ENCODE measurements at regions not wholly inside any gene's neighbourhood (a gene's known extent, or its start where the extent isn't known, plus 50 kb on each side); places are given as distances from the start of the nearest gene placed in this dataset.
"Not testable (repeated sequence)": the region's sequence is repeated elsewhere in the genome, so short reads cannot be mapped to it uniquely, and the experiment has no call there.

- Histone ChIP-seq H2AK5ac (ENCODE audit: insufficient read length, low read length) (no peak overlapping the region), H3K27ac (ENCODE audit: insufficient read length, low read depth, low read length) (no peak overlapping the region), H3K18ac (ENCODE audit: insufficient read length, low read depth, low read length) (no peak overlapping the region), H3K79me1 (ENCODE audit: insufficient read depth, low read depth, low read length, poor library complexity, severe bottlenecking) (no peaks in the 10 kb centered on the region), H4K8ac (replicated peaks; ENCODE audit: insufficient read length, low read depth, low read length) (no peak overlapping the region), H3K27me3 (ENCODE audit: insufficient read depth, low read length) (no peaks in the 10 kb centered on the region), H3K4me2 (ENCODE audit: insufficient read depth, insufficient read length, low read length) (no peak overlapping the region), H4K91ac (ENCODE audit: insufficient read length, low read depth, low read length) (no peak overlapping the region), H2BK20ac (ENCODE audit: low read depth, low read length, poor library complexity, severe bottlenecking) (no peak overlapping the region), H3K23ac (ENCODE audit: insufficient read length, low read depth, low read length) (no peak overlapping the region), H2BK12ac (ENCODE audit: insufficient read length, low read depth, low read length) (no peak overlapping the region), H2BK15ac (ENCODE audit: low read depth, low read length) (no peak overlapping the region), H4K5ac (ENCODE audit: insufficient read length, low read depth, low read length) (no peak overlapping the region), H2BK5ac (ENCODE audit: insufficient read length, low read length) (no peak overlapping the region), H3T11ph (ENCODE audit: low read length) (no peak overlapping the region), H3K23me2 (ENCODE audit: insufficient read length, low read depth, low read length, poor library complexity, severe bottlenecking) (no peaks in the 10 kb centered on the region), H2AFZ (ENCODE audit: low read length) (no peak overlapping the region), H3K4me1 (ENCODE audit: insufficient read depth, low read length) (no peaks in the 10 kb centered on the region), H2BK120ac (ENCODE audit: low read depth, low read length, poor library complexity, severe bottlenecking) (no peak overlapping the region), H3K9me3 (ENCODE audit: control insufficient read depth, low read depth, low read length) (no peaks in the 10 kb centered on the region), H3K79me2 (ENCODE audit: insufficient read depth, low read length) (no peaks in the 10 kb centered on the region), H3K4ac (ENCODE audit: low read depth, low read length) (no peak overlapping the region), H3K56ac (ENCODE audit: insufficient read length, low read depth, low read length) (no peak overlapping the region), H4K20me1 (ENCODE audit: control insufficient read depth, insufficient read depth, insufficient read length) (no peaks in the 10 kb centered on the region), H3K9ac (ENCODE audit: extremely low read depth, insufficient read length, low read length) (no peak overlapping the region), H3K14ac (ENCODE audit: insufficient read depth, low read length) (no peak overlapping the region)
- TF ChIP-seq CTCF (conservative IDR thresholded peaks at IDR 0.05), result no peak
- Mint-ChIP-seq H3K27me3 (ENCODE audit: low read depth) (no peaks in the 10 kb centered on the region), H3K4me1 (peaks cover 5 to 8% of the 10 kb centered on the region in 2 experiments), H3K9me3 (no peaks in the 10 kb centered on the region), H3K36me3 (ENCODE audit: insufficient read depth in 1 of 3, low read depth in 3 of 3) (no peaks in the 10 kb centered on the region), H3K4me3 (no peak overlapping the region), H3K27ac (no peak overlapping the region)
- DNase-seq, result no peak
Observed at GRCh38 chr11:98740321-98740720, 280.4 kb upstream of the CNTN5 start.

- not testable (repeated sequence) for H2BK20ac ChIP-seq (ENCODE audit: low read depth, low read length, poor library complexity, severe bottlenecking); H3K4ac ChIP-seq (ENCODE audit: low read depth, low read length); DNase-seq; H2BK15ac ChIP-seq (ENCODE audit: low read depth, low read length); H3T11ph ChIP-seq (ENCODE audit: low read length); H3K18ac ChIP-seq (ENCODE audit: insufficient read length, low read depth, low read length); H3K27ac ChIP-seq (ENCODE audit: insufficient read length, low read depth, low read length); H3K27ac Mint-ChIP-seq; H3K14ac ChIP-seq (ENCODE audit: insufficient read depth, low read length); H2AK5ac ChIP-seq (ENCODE audit: insufficient read length, low read length); H3K4me1 ChIP-seq (ENCODE audit: insufficient read depth, low read length); H3K23ac ChIP-seq (ENCODE audit: insufficient read length, low read depth, low read length); H4K5ac ChIP-seq (ENCODE audit: insufficient read length, low read depth, low read length); H2BK120ac ChIP-seq (ENCODE audit: low read depth, low read length, poor library complexity, severe bottlenecking); H3K9ac ChIP-seq (ENCODE audit: extremely low read depth, insufficient read length, low read length); H4K20me1 ChIP-seq (ENCODE audit: control insufficient read depth, insufficient read depth, insufficient read length); H4K8ac ChIP-seq (replicated peaks; ENCODE audit: insufficient read length, low read depth, low read length); H3K79me1 ChIP-seq (ENCODE audit: insufficient read depth, low read depth, low read length, poor library complexity, severe bottlenecking); H3K9me3 ChIP-seq (ENCODE audit: control insufficient read depth, low read depth, low read length); H3K23me2 ChIP-seq (ENCODE audit: insufficient read length, low read depth, low read length, poor library complexity, severe bottlenecking); H2AFZ ChIP-seq (ENCODE audit: low read length); H3K79me2 ChIP-seq (ENCODE audit: insufficient read depth, low read length); H3K4me3 Mint-ChIP-seq; H3K4me2 ChIP-seq (ENCODE audit: insufficient read depth, insufficient read length, low read length); H3K27me3 ChIP-seq (ENCODE audit: insufficient read depth, low read length); H2BK12ac ChIP-seq (ENCODE audit: insufficient read length, low read depth, low read length); H3K56ac ChIP-seq (ENCODE audit: insufficient read length, low read depth, low read length); H2BK5ac ChIP-seq (ENCODE audit: insufficient read length, low read length); H4K91ac ChIP-seq (ENCODE audit: insufficient read length, low read depth, low read length); H3K4me1 Mint-ChIP-seq; H3K27me3 Mint-ChIP-seq (ENCODE audit: low read depth)
- WGBS (ENCODE audit: extremely low coverage, insufficient read length, low lambda C conversion rate), result no CpG with 5 or more reads among the region's 21 CpGs
- Mint-ChIP-seq H3K36me3 (ENCODE audit: insufficient read depth in 1 of 3, low read depth in 3 of 3) (peaks cover 9 to 31% (median 20%) of the 10 kb centered on the region in 3 experiments), H3K9me3 (peaks cover 29 to 38% of the 10 kb centered on the region in 2 experiments)
Observed at GRCh38 chr11:98763446-98763845, 257.3 kb upstream of the CNTN5 start.
